Parathyroid adenoma (tissue), 2 donors: ENCODE measurements at regions not wholly inside any gene's neighbourhood (a gene's known extent, or its start where the extent isn't known, plus 50 kb on each side); places are given as distances from the start of the nearest gene placed in this dataset.

Experiments used
- H2AFZ ChIP-seq: fragments of 300-600 bp; sonication (generic); one replicate; pipeline ENCODE4 v1.7.0; 2017; ENCODE audit warnings: antibody characterized with exemption, mild to moderate bottlenecking
- H3K27ac ChIP-seq: fragments of 300-600 bp; sonication (generic); one replicate; pipeline ENCODE4 v1.7.0; 2017
- H3K27me3 ChIP-seq: fragments of 300-600 bp; sonication (generic); one replicate; pipeline ENCODE4 v1.7.0; 2017; ENCODE audit warnings: low read length; ENCODE audit not compliant: control insufficient read depth, insufficient read depth
- H3K36me3 ChIP-seq: fragments of 300-600 bp; sonication (generic); one replicate; pipeline ENCODE4 v1.7.0; 2017; ENCODE audit warnings: low read length; ENCODE audit not compliant: control insufficient read depth, insufficient read depth
- H3K4me1 ChIP-seq: fragments of 300-600 bp; sonication (generic); one replicate; pipeline ENCODE4 v1.7.0; 2017; ENCODE audit warnings: control low read depth
- H3K4me2 ChIP-seq: fragments of 300-600 bp; sonication (generic); one replicate; pipeline ENCODE4 v1.7.0; 2017; ENCODE audit warnings: low read length
- H3K4me3 ChIP-seq: fragments of 300-600 bp; sonication (generic); one replicate; pipeline ENCODE4 v1.7.0; 2017; ENCODE audit warnings: low read depth, low read length
- H3K79me2 ChIP-seq: fragments of 300-600 bp; sonication (generic); one replicate; pipeline ENCODE4 v1.7.0; 2017; ENCODE audit warnings: control low read depth
- H3K9ac ChIP-seq: fragments of 300-600 bp; sonication (generic); one replicate; pipeline ENCODE4 v1.7.0; 2017; ENCODE audit warnings: mild to moderate bottlenecking
- H3K9me3 ChIP-seq: fragments of 300-600 bp; sonication (generic); one replicate; pipeline ENCODE4 v1.7.0; 2017; ENCODE audit warnings: low read length; ENCODE audit not compliant: control insufficient read depth
- CTCF ChIP-seq: fragments of 300-600 bp; sonication (generic); IDR thresholded peaks from one replicate; pipeline ENCODE4 v1.7.0; 2017; ENCODE audit warnings: antibody characterized with exemption, mild to moderate bottlenecking
- donor health status: primary hyperparathyroidism.

GRCh38 chr7:18293759-18294158 is 201.8 kb upstream of the HDAC9 start:
- Histone ChIP-seq H2AFZ (no peak overlapping the region), H3K4me3 (no peak overlapping the region), H3K36me3 (no peaks in the 10 kb centered on the region), H3K79me2 (no peaks in the 10 kb centered on the region), H3K4me1 (no peaks in the 10 kb centered on the region), H3K4me2 (no peak overlapping the region), H3K27me3 (no peaks in the 10 kb centered on the region), H3K27ac (no peak overlapping the region), H3K9ac (no peak overlapping the region), H3K9me3 (no peaks in the 10 kb centered on the region)
- no peak for TF ChIP-seq CTCF

GRCh38 chr7:18294411-18294810 is 201.1 kb upstream of the HDAC9 start:
- Histone ChIP-seq H3K9ac (no peak overlapping the region), H3K27ac (no peak overlapping the region), H3K36me3 (no peaks in the 10 kb centered on the region), H3K79me2 (no peaks in the 10 kb centered on the region), H3K27me3 (no peaks in the 10 kb centered on the region), H3K4me1 (no peaks in the 10 kb centered on the region), H3K9me3 (no peaks in the 10 kb centered on the region), H3K4me3 (no peak overlapping the region), H2AFZ (no peak overlapping the region), H3K4me2 (no peak overlapping the region)
- TF ChIP-seq CTCF = no peak

- H3K36me3 ChIP-seq = no peaks in the 10 kb centered on the region
- no peaks in the 10 kb centered on the region for H3K4me1 ChIP-seq
- no peak overlapping the region for H3K9ac ChIP-seq
- H3K27me3 ChIP-seq = no peaks in the 10 kb centered on the region
- no peak overlapping the region for H3K4me2 ChIP-seq
- no peak for TF ChIP-seq CTCF
- H3K4me3 ChIP-seq = no peak overlapping the region
- no peak overlapping the region for H3K27ac ChIP-seq
- no peaks in the 10 kb centered on the region for H3K79me2 ChIP-seq
- no peaks in the 10 kb centered on the region for H3K9me3 ChIP-seq
- H2AFZ ChIP-seq = no peak overlapping the region
Observed at GRCh38 chr7:18295781-18296423, 199.6 kb upstream of the HDAC9 start.

GRCh38 chr7:18302097-18302496 is 193.5 kb upstream of the HDAC9 start:
- Histone ChIP-seq H3K36me3 (no peaks in the 10 kb centered on the region), H2AFZ (no peak overlapping the region), H3K9ac (no peak overlapping the region), H3K4me3 (no peak overlapping the region), H3K79me2 (no peaks in the 10 kb centered on the region), H3K27me3 (no peaks in the 10 kb centered on the region), H3K4me2 (no peak overlapping the region), H3K9me3 (no peaks in the 10 kb centered on the region), H3K27ac (no peak overlapping the region), H3K4me1 (no peaks in the 10 kb centered on the region)
- TF ChIP-seq CTCF = no peak

GRCh38 chr7:18305866-18306265 is 189.7 kb upstream of the HDAC9 start:
- Histone ChIP-seq H3K9ac (no peak overlapping the region), H2AFZ (no peak overlapping the region), H3K9me3 (no peaks in the 10 kb centered on the region), H3K27me3 (no peaks in the 10 kb centered on the region), H3K79me2 (no peaks in the 10 kb centered on the region), H3K4me2 (no peak overlapping the region), H3K4me3 (no peak overlapping the region), H3K27ac (no peak overlapping the region), H3K4me1 (no peaks in the 10 kb centered on the region), H3K36me3 (no peaks in the 10 kb centered on the region)
- TF ChIP-seq CTCF = no peak
